CD14-positive monocyte (primary cell): ENCODE measurements at regions not wholly inside any gene's neighbourhood (a gene's known extent, or its start where the extent isn't known, plus 50 kb on each side); places are given as distances from the start of the nearest gene placed in this dataset.

Experiments used
- DNase-seq, 3 donors: peaks; one replicate each; pipeline ENCODE4 v3.0.0-alpha.2; 2011 to 2022
- H2AFZ ChIP-seq: 2 replicates; pipeline ENCODE4 v1.6.0; 2012; ENCODE audit warnings: mild to moderate bottlenecking, low read depth, low read length, inconsistent platforms; ENCODE audit not compliant: insufficient read depth, poor library complexity, severe bottlenecking
- H3K27ac ChIP-seq, 2 donors: 1 replicate in 1 of 2; 2 replicates in 1 of 2; pipeline ENCODE4 v1.5.1; 2012 to 2013; ENCODE audit warnings: low read length in 2 of 2, control low read depth in 1 of 2, inconsistent platforms in 1 of 2, low read depth in 1 of 2, mild to moderate bottlenecking in 1 of 2
- H3K27me3 ChIP-seq, 2 donors: one replicate each; pipeline versions ENCODE4 v1.6.0 to v1.6.1; 2011 to 2013; ENCODE audit warnings: low read length in 2 of 2; ENCODE audit not compliant: control insufficient read depth in 2 of 2, insufficient read depth in 2 of 2
- H3K36me3 ChIP-seq, 2 donors: replicated peaks in 1 of 2; 1 replicate in 1 of 2; 2 replicates in 1 of 2; pipeline versions ENCODE4 v1.5.1 to v1.6.1; 2012 to 2013; ENCODE audit warnings: low read length in 2 of 2, control low read depth in 1 of 2, inconsistent platforms in 1 of 2, mild to moderate bottlenecking in 1 of 2; ENCODE audit not compliant: insufficient read depth in 2 of 2, control insufficient read depth in 1 of 2
- H3K4me1 ChIP-seq, 2 donors: 1 replicate in 1 of 2; 2 replicates in 1 of 2; pipeline versions ENCODE4 v1.5.1 to v1.6.1; 2012 to 2013; ENCODE audit warnings: low read length in 2 of 2, control low read depth in 1 of 2, inconsistent platforms in 1 of 2, mild to moderate bottlenecking in 1 of 2, moderate library complexity in 1 of 2; ENCODE audit not compliant: insufficient read depth in 2 of 2, control insufficient read depth in 1 of 2
- H3K4me2 ChIP-seq: replicated peaks from 2 replicates; pipeline ENCODE3; 2012; ENCODE audit warnings: low read length, moderate library complexity, mild to moderate bottlenecking; ENCODE audit not compliant: poor library complexity, severe bottlenecking; ENCODE audit errors: extremely low read depth
- H3K4me3 ChIP-seq, 3 experiments: fragments of 200-600 bp in 1 of 3; sonication (generic) in 1 of 3; replicated peaks in 1 of 3; 1 replicate in 2 of 3; 2 replicates in 1 of 3; pipeline ENCODE4 v1.5.1; 2011 to 2013; ENCODE audit warnings: low read length in 3 of 3, mild to moderate bottlenecking in 3 of 3, control low read depth in 2 of 3, low read depth in 2 of 3, inconsistent platforms in 1 of 3, moderate library complexity in 1 of 3
- H3K79me2 ChIP-seq: 2 replicates; pipeline ENCODE4 v1.6.0; 2012; ENCODE audit warnings: mild to moderate bottlenecking, control low read depth, inconsistent platforms, low read length, moderate library complexity; ENCODE audit not compliant: insufficient read depth
- H3K9ac ChIP-seq: 2 replicates; pipeline ENCODE4 v1.6.0; 2017; ENCODE audit warnings: low read length, mild to moderate bottlenecking; ENCODE audit not compliant: insufficient read depth, poor library complexity, severe bottlenecking
- H3K9me3 ChIP-seq, 2 donors: replicated peaks in 1 of 2; 1 replicate in 1 of 2; 2 replicates in 1 of 2; pipeline versions ENCODE4 v1.5.1 to v1.6.1; 2012 to 2013; ENCODE audit warnings: low read length in 2 of 2, control low read depth in 1 of 2; ENCODE audit not compliant: control insufficient read depth in 1 of 2, insufficient read depth in 1 of 2
- H4K20me1 ChIP-seq: 2 replicates; pipeline ENCODE4 v1.6.0; 2012; ENCODE audit warnings: mild to moderate bottlenecking, low read length, control low read depth, moderate library complexity; ENCODE audit not compliant: insufficient read depth
- H3K27ac Mint-ChIP-seq, 7 donors: one replicate each; pipeline ENCODE4 v1.8.0; 2020; ENCODE audit warnings: mild to moderate bottlenecking in 7 of 7, mixed read lengths in 7 of 7, moderate library complexity in 6 of 7, inconsistent platforms in 2 of 7
- H3K27me3 Mint-ChIP-seq, 3 donors: one replicate each; pipeline ENCODE4 v1.8.0; 2021 to 2022; ENCODE audit warnings: low read depth in 3 of 3, mild to moderate bottlenecking in 3 of 3, mixed read lengths in 3 of 3, moderate library complexity in 3 of 3, inconsistent platforms in 1 of 3
- H3K36me3 Mint-ChIP-seq, 2 donors: one replicate each; pipeline ENCODE4 v1.8.0; 2020; ENCODE audit warnings: mixed read lengths in 2 of 2, inconsistent platforms in 1 of 2, mild to moderate bottlenecking in 1 of 2
- H3K4me1 Mint-ChIP-seq: one replicate; pipeline ENCODE4 v1.8.0; 2020; ENCODE audit warnings: mild to moderate bottlenecking, mixed read lengths
- H3K4me3 Mint-ChIP-seq, 2 donors: one replicate each; pipeline ENCODE4 v1.8.0; 2020; ENCODE audit warnings: mild to moderate bottlenecking in 2 of 2, mixed read lengths in 2 of 2, moderate library complexity in 1 of 2
- H3K9me3 Mint-ChIP-seq, 7 donors: one replicate each; pipeline ENCODE4 v1.8.0; 2020 to 2022; ENCODE audit warnings: mixed read lengths in 7 of 7, mild to moderate bottlenecking in 6 of 7, moderate library complexity in 6 of 7, inconsistent platforms in 2 of 7
- CTCF ChIP-seq: fragments of 200-600 bp; IDR thresholded peaks from one replicate; pipeline ENCODE4 v1.8.0; 2022; ENCODE audit warnings: antibody characterized with exemption, mild to moderate bottlenecking
- WGBS: methylation state at CpG from one replicate; pipeline ENCODE4 v1.1.5; 2013; ENCODE audit warnings: missing lambda C conversion rate; ENCODE audit not compliant: insufficient coverage; 5-methylcytosine and 5-hydroxymethylcytosine counted together
- intact Hi-C, 2 donors: fragments of 100-400 bp; cut with micrococcal nuclease; formaldehyde crosslinking; loops; one replicate each; pipeline versions ENCODE4 v1.15.0 to v1.15.1; 2023

DNA sequence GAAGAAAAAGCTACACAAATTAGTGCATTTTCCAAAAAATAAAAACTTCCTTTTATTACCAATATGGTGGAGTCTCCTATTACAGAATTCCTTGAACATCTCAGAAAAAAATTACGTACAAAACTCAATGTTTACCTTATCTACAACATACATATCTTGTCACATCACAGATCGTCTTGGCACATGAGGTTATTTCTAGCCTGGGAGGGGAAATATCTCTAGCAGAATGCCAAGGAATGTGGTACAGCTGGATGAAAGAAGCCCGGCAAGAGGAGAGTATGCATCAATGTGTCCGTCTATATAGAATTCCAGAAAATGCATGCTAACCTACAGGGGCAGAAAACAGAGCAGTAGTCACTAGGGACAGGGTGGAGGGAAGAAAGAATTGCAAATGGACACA is 443.8 kb downstream of the ZSWIM6 start:
- no peak overlapping the region for H3K4me3 ChIP-seq
- no peaks in the 10 kb centered on the region for H3K36me3 ChIP-seq
- intact Hi-C loops: no loop called here
- no peaks in the 10 kb centered on the region for H3K4me1 ChIP-seq
- no peak overlapping the region for H2AFZ ChIP-seq
- no peaks in the 10 kb centered on the region for H3K27me3 ChIP-seq
- H3K79me2 ChIP-seq: no peaks in the 10 kb centered on the region
- no peak for TF ChIP-seq CTCF
- H3K27ac Mint-ChIP-seq: no peak overlapping the region
- no peak overlapping the region for H3K27ac ChIP-seq
- H3K4me1 Mint-ChIP-seq: no peaks in the 10 kb centered on the region
- H3K9me3 ChIP-seq: no peaks in the 10 kb centered on the region
- H3K4me2 ChIP-seq: no peak overlapping the region
- H3K36me3 Mint-ChIP-seq: no peaks in the 10 kb centered on the region
- H3K4me3 Mint-ChIP-seq: no peak overlapping the region
- H3K9ac ChIP-seq: no peak overlapping the region
- no peak for DNase-seq
- no peaks in the 10 kb centered on the region for H4K20me1 ChIP-seq
- peaks cover 0 to 5% (median 0%) of the 10 kb centered on the region in 3 donors for H3K27me3 Mint-ChIP-seq
- 100% methylated on average over 2 of the region's 4 CpGs for WGBS
- H3K9me3 Mint-ChIP-seq: peaks cover 0 to 10% (median 4%) of the 10 kb centered on the region in 7 donors

DNA sequence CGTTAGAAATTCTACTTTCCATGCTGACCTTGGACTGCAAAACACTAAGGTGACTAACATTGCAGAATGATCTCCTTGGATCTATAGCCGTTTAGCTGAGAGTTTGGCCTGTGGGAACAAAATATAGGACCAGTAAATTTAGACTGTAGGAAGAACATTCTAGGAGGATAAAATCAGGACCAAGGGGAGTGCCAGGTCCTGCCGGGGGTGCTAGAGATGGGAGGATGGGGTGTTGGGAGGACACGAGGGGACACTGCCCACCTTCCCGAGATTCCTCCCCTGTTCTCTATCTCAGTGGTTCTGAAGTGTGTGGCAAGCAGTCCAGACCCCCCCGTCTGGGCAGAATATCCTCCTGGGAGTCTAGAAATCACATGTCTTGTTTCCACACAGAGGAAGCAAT is 445.2 kb downstream of the ZSWIM6 start:
- Histone ChIP-seq H3K27ac (no peak overlapping the region), H3K4me2 (no peak overlapping the region), H3K27me3 (no peaks in the 10 kb centered on the region), H3K4me1 (no peaks in the 10 kb centered on the region), H3K4me3 (no peak overlapping the region), H4K20me1 (no peaks in the 10 kb centered on the region), H3K9me3 (no peaks in the 10 kb centered on the region), H3K79me2 (no peaks in the 10 kb centered on the region), H2AFZ (no peak overlapping the region), H3K9ac (no peak overlapping the region), H3K36me3 (no peaks in the 10 kb centered on the region)
- Mint-ChIP-seq H3K27ac (no peak overlapping the region), H3K9me3 (peaks cover 0 to 6% (median 0%) of the 10 kb centered on the region in 7 donors), H3K27me3 (peaks cover 0 to 3% (median 1%) of the 10 kb centered on the region in 3 donors), H3K4me1 (no peaks in the 10 kb centered on the region), H3K4me3 (no peak overlapping the region), H3K36me3 (no peaks in the 10 kb centered on the region)
- no peak for TF ChIP-seq CTCF
- intact Hi-C loops: no loop called here
- whole genome bisulfite sequencing: 80% methylated on average over 1 of the region's 6 CpGs
- DNase-seq: no peak
